ENCODE measurements at regions not wholly inside any gene's neighbourhood (a gene's known extent, or its start where the extent isn't known, plus 50 kb on each side); places are given as distances from the start of the nearest gene placed in this dataset.
A peak's percentile ranks its signal among the peaks of the same experiment; 100 is the strongest.

GRCh38 chr1:217024911-217025310 lies 301.7 kb upstream of the ESRRG start:
- no peak for ATAC-seq (replicated peaks in 6 of 8)
- Histone ChIP-seq H3K4me3 (no peak overlapping the region), H3K27ac (no peak overlapping the region), H3K4me1 (replicated peaks in 1 of 2) (no peaks in the 10 kb centered on the region)
- in situ Hi-C loops (cut with MboI; ENCODE audit: low pct_unique_long_range_greater_than_20kb in 2 of 9, low sequenced_read_pairs in 9 of 9, unreplicated experiment in 9 of 9), result no loop called here
- WGBS, 10 experiments, result 25 to 100% (median 84%) methylated on average over 1 to 4 of the region's 4 CpGs

GRCh38 chr1:217021956-217022355 lies 298.7 kb upstream of the ESRRG start:
- 0 to 100% (median 75%) methylated on average over 1 to 2 of the region's 2 CpGs; no CpG with 5 or more reads in 2 of the 10 experiments for WGBS, 10 experiments
- no peaks in the 10 kb centered on the region for H3K4me1 ChIP-seq (replicated peaks in 1 of 2)

GRCh38 chr1:217021400-217021799 lies 298.2 kb upstream of the ESRRG start:
- 50 to 100% (median 50%) methylated on average over 1 to 2 of the region's 2 CpGs; no CpG with 5 or more reads in 3 of the 10 experiments for WGBS, 10 experiments
- Histone ChIP-seq H3K4me3 (no peak overlapping the region), H3K27ac (no peak overlapping the region), H3K4me1 (replicated peaks in 1 of 2) (no peaks in the 10 kb centered on the region)
- ATAC-seq (replicated peaks in 6 of 8), result no peak
- in situ Hi-C loops (cut with MboI; ENCODE audit: low pct_unique_long_range_greater_than_20kb in 2 of 9, low sequenced_read_pairs in 9 of 9, unreplicated experiment in 9 of 9), result no loop called here

More at GRCh38 chr1:217021956-217022355, 298.7 kb upstream of the ESRRG start:
- H3K4me3 ChIP-seq, result no peak overlapping the region
- in situ Hi-C loops (cut with MboI; ENCODE audit: low pct_unique_long_range_greater_than_20kb in 2 of 9, low sequenced_read_pairs in 9 of 9, unreplicated experiment in 9 of 9), result no loop called here
- no peak for ATAC-seq (replicated peaks in 6 of 8)
- no peak overlapping the region for H3K27ac ChIP-seq

GRCh38 chr1:217019475-217019874 lies 296.2 kb upstream of the ESRRG start:
- in situ Hi-C loops (cut with MboI; ENCODE audit: low pct_unique_long_range_greater_than_20kb in 2 of 9, low sequenced_read_pairs in 9 of 9, unreplicated experiment in 9 of 9), result no loop called here

GRCh38 chr1:217018648-217019047 lies 295.4 kb upstream of the ESRRG start:
- H3K4me1 ChIP-seq (replicated peaks in 1 of 2), result no peaks in the 10 kb centered on the region
- WGBS, 10 experiments, result 0 to 96% (median 81%) methylated on average over 1 to 3 of the region's 3 CpGs; no CpG with 5 or more reads in 3 of the 10 experiments

More at GRCh38 chr1:217019475-217019874, 296.2 kb upstream of the ESRRG start:
- H3K27ac ChIP-seq, result no peak overlapping the region
- ATAC-seq (replicated peaks in 6 of 8), result no peak
- H3K4me3 ChIP-seq, result no peak overlapping the region
- H3K4me1 ChIP-seq (replicated peaks in 1 of 2), result no peaks in the 10 kb centered on the region
- 0 to 100% (median 62%) methylated on average over 1 to 2 of the region's 2 CpGs for WGBS, 10 experiments

GRCh38 chr1:217017165-217017564 lies 293.9 kb upstream of the ESRRG start:
- Histone ChIP-seq H3K4me3 (no peak overlapping the region), H3K27ac (no peak overlapping the region), H3K4me1 (replicated peaks in 1 of 2) (no peaks in the 10 kb centered on the region)
- in situ Hi-C loops (cut with MboI; ENCODE audit: low pct_unique_long_range_greater_than_20kb in 2 of 9, low sequenced_read_pairs in 9 of 9, unreplicated experiment in 9 of 9), result no loop called here
- ATAC-seq (replicated peaks in 6 of 8), result peak in 5 of 8 experiments; percentile 22 to 84 (median 54)

More at GRCh38 chr1:217018648-217019047, 295.4 kb upstream of the ESRRG start:
- Histone ChIP-seq H3K27ac (no peak overlapping the region), H3K4me3 (no peak overlapping the region)
- no peak for ATAC-seq (replicated peaks in 6 of 8)
- in situ Hi-C loops (cut with MboI; ENCODE audit: low pct_unique_long_range_greater_than_20kb in 2 of 9, low sequenced_read_pairs in 9 of 9, unreplicated experiment in 9 of 9), result no loop called here

- Histone ChIP-seq H3K27ac (no peak overlapping the region), H3K4me1 (replicated peaks in 1 of 2) (no peaks in the 10 kb centered on the region), H3K4me3 (no peak overlapping the region)
- ATAC-seq (replicated peaks in 6 of 8), result no peak
- in situ Hi-C loops (cut with MboI; ENCODE audit: low pct_unique_long_range_greater_than_20kb in 2 of 9, low sequenced_read_pairs in 9 of 9, unreplicated experiment in 9 of 9), result no loop called here
Measured at GRCh38 chr1:217014066-217014465, 290.8 kb upstream of the ESRRG start.

- Histone ChIP-seq H3K4me3 (no peak overlapping the region), H3K4me1 (replicated peaks in 1 of 2) (no peaks in the 10 kb centered on the region), H3K27ac (no peak overlapping the region)
- peak in 3 of 8 experiments; percentile 42 to 82 (median 57) for ATAC-seq (replicated peaks in 6 of 8)
- in situ Hi-C loops (cut with MboI; ENCODE audit: low pct_unique_long_range_greater_than_20kb in 2 of 9, low sequenced_read_pairs in 9 of 9, unreplicated experiment in 9 of 9), result no loop called here
Measured at GRCh38 chr1:217012659-217013058, 289.4 kb upstream of the ESRRG start.

- 14 to 100% (median 100%) methylated on average over 1 of the region's 1 CpG; no CpG with 5 or more reads in 3 of the 10 experiments for WGBS, 10 experiments
- ATAC-seq (replicated peaks in 6 of 8), result no peak
- Histone ChIP-seq H3K4me3 (no peak overlapping the region), H3K4me1 (replicated peaks in 1 of 2) (no peaks in the 10 kb centered on the region), H3K27ac (no peak overlapping the region)
- in situ Hi-C loops (cut with MboI; ENCODE audit: low pct_unique_long_range_greater_than_20kb in 2 of 9, low sequenced_read_pairs in 9 of 9, unreplicated experiment in 9 of 9), result no loop called here
Measured at GRCh38 chr1:217011097-217011496, 287.9 kb upstream of the ESRRG start.

- WGBS, 10 experiments, result 42 to 100% (median 93%) methylated on average over 1 to 2 of the region's 2 CpGs; no CpG with 5 or more reads in 1 of the 10 experiments
- H3K4me1 ChIP-seq (replicated peaks in 1 of 2), result no peaks in the 10 kb centered on the region
- in situ Hi-C loops (cut with MboI; ENCODE audit: low pct_unique_long_range_greater_than_20kb in 2 of 9, low sequenced_read_pairs in 9 of 9, unreplicated experiment in 9 of 9), result no loop called here
- no peak overlapping the region for H3K27ac ChIP-seq
- ATAC-seq (replicated peaks in 6 of 8), result peak in 2 of 8 experiments; percentile 31 to 61
- no peak overlapping the region for H3K4me3 ChIP-seq
Measured at GRCh38 chr1:217010253-217010652, 287.0 kb upstream of the ESRRG start.

- WGBS, 10 experiments, result 0 to 90% (median 83%) methylated on average over 1 of the region's 1 CpG; no CpG with 5 or more reads in 2 of the 10 experiments
- Histone ChIP-seq H3K4me1 (replicated peaks in 1 of 2) (no peaks in the 10 kb centered on the region), H3K4me3 (no peak overlapping the region), H3K27ac (no peak overlapping the region)
- in situ Hi-C loops (cut with MboI; ENCODE audit: low pct_unique_long_range_greater_than_20kb in 2 of 9, low sequenced_read_pairs in 9 of 9, unreplicated experiment in 9 of 9), result no loop called here
- peak in 1 of 8 experiments; percentile 14 for ATAC-seq (replicated peaks in 6 of 8)
Measured at GRCh38 chr1:217009376-217009775, 286.1 kb upstream of the ESRRG start.

GRCh38 chr1:217004776-217005436 lies 281.7 kb upstream of the ESRRG start:
- no peaks in the 10 kb centered on the region for H3K4me1 ChIP-seq (replicated peaks in 1 of 2)
- H3K4me3 ChIP-seq, result no peak overlapping the region
- no peak overlapping the region for H3K27ac ChIP-seq
- ATAC-seq (replicated peaks in 6 of 8), result no peak
- 28 to 100% (median 65%) methylated on average over 1 to 4 of the region's 4 CpGs for WGBS, 10 experiments
- in situ Hi-C loops (cut with MboI; ENCODE audit: low pct_unique_long_range_greater_than_20kb in 2 of 9, low sequenced_read_pairs in 9 of 9, unreplicated experiment in 9 of 9), result no loop called here

- ATAC-seq (replicated peaks in 6 of 8), result no peak
- H3K4me3 ChIP-seq, result no peak overlapping the region
- no peak overlapping the region for H3K27ac ChIP-seq
- 0 to 100% (median 86%) methylated on average over 1 of the region's 1 CpG for WGBS, 10 experiments
- H3K4me1 ChIP-seq (replicated peaks in 1 of 2), result no peaks in the 10 kb centered on the region
- in situ Hi-C loops (cut with MboI; ENCODE audit: low pct_unique_long_range_greater_than_20kb in 2 of 9, low sequenced_read_pairs in 9 of 9, unreplicated experiment in 9 of 9), result no loop called here
Measured at GRCh38 chr1:217003355-217003754, 280.1 kb upstream of the ESRRG start.

- Histone ChIP-seq H3K27ac (no peak overlapping the region), H3K4me1 (replicated peaks in 1 of 2) (peaks cover 2 to 15% of the 10 kb centered on the region in 2 donors), H3K4me3 (no peak overlapping the region)
- ATAC-seq (replicated peaks in 6 of 8), result no peak
- in situ Hi-C loops (cut with MboI; ENCODE audit: low pct_unique_long_range_greater_than_20kb in 2 of 9, low sequenced_read_pairs in 9 of 9, unreplicated experiment in 9 of 9), result no loop called here
- WGBS, 10 experiments, result 0 to 81% (median 55%) methylated on average over 1 of the region's 1 CpG; no CpG with 5 or more reads in 1 of the 10 experiments
Measured at GRCh38 chr1:216997831-216998230, 274.6 kb upstream of the ESRRG start.
